WTC11 (cell line): ENCODE measurements at regions not wholly inside any gene's neighbourhood (a gene's known extent, or its start where the extent isn't known, plus 50 kb on each side); places are given as distances from the start of the nearest gene placed in this dataset.

Experiments
- ATAC-seq: fragments of 200-7000 bp; cut with Tn5 transposase; 2 replicates; pipeline ENCODE4 v1.10.0; 2021; ENCODE audit warnings: mild to moderate bottlenecking, moderate library complexity
- CTCF ChIA-PET: fragments of 300-600 bp; sonication (Branson Sonifier 250); formaldehyde crosslinking; loops from one replicate; lab custom pipeline; 2021; ENCODE audit warnings: antibody characterized with exemption; lab: Charles Lee
- POLR2A ChIA-PET: fragments of 350-600 bp; sonication (Branson Sonifier 250); formaldehyde crosslinking; loops from one replicate; lab custom pipeline; 2021; ENCODE audit warnings: antibody characterized with exemption; lab: Charles Lee
- DNase-seq: peaks from one replicate; pipeline ENCODE4 v3.0.0; 2021; ENCODE audit warnings: low spot score
- H3K27ac Mint-ChIP-seq: 2 replicates; pipeline ENCODE4 v1.8.0; 2021; ENCODE audit warnings: mixed read lengths
- H3K27me3 Mint-ChIP-seq: 2 replicates; pipeline ENCODE4 v1.8.0; 2021; ENCODE audit warnings: low read depth, mild to moderate bottlenecking, moderate library complexity, mixed read lengths
- H3K36me3 Mint-ChIP-seq: 2 replicates; pipeline ENCODE4 v1.8.0; 2021; ENCODE audit warnings: mixed read lengths
- H3K4me1 Mint-ChIP-seq: 2 replicates; pipeline ENCODE4 v1.8.0; 2022; ENCODE audit warnings: mixed read lengths
- H3K4me3 Mint-ChIP-seq: 2 replicates; pipeline ENCODE4 v1.8.0; 2021; ENCODE audit warnings: mild to moderate bottlenecking, moderate library complexity, mixed read lengths
- H3K9me3 Mint-ChIP-seq: 2 replicates; pipeline ENCODE4 v1.8.0; 2021; ENCODE audit warnings: mixed read lengths
- ARID4B ChIP-seq: sonication (generic); formaldehyde crosslinking; IDR thresholded peaks from 2 replicates; pipeline ENCODE4 v1.8.0; 2023; ENCODE audit warnings: missing genetic modification reagents, mild to moderate bottlenecking, borderline replicate concordance
- ESRRA ChIP-seq: sonication (generic); formaldehyde crosslinking; IDR thresholded peaks from 2 replicates; pipeline ENCODE4 v1.8.1; 2022; ENCODE audit warnings: mild to moderate bottlenecking, missing genetic modification reagents, borderline replicate concordance
- FOXJ3 ChIP-seq: sonication (generic); formaldehyde crosslinking; IDR thresholded peaks from 2 replicates; pipeline ENCODE4 v1.9.0; 2021; ENCODE audit warnings: missing genetic modification reagents, mild to moderate bottlenecking, borderline replicate concordance
- IRF1 ChIP-seq: sonication (generic); formaldehyde crosslinking; IDR thresholded peaks from 2 replicates; pipeline ENCODE4 v1.8.0; 2023; ENCODE audit warnings: missing genetic modification reagents
- JAZF1 ChIP-seq: fragments of 250-450 bp; sonication (Bioruptor Pico); IDR thresholded peaks from 2 replicates; pipeline ENCODE4 v1.9.0; 2021; ENCODE audit warnings: moderate library complexity, mild to moderate bottlenecking, inconsistent platforms
- NFATC4 ChIP-seq: fragments of 250-450 bp; sonication (Bioruptor Pico); IDR thresholded peaks from 2 replicates; pipeline ENCODE4 v1.9.0; 2021; ENCODE audit warnings: mild to moderate bottlenecking
- NR2C2 ChIP-seq: sonication (generic); formaldehyde crosslinking; IDR thresholded peaks from 2 replicates; pipeline ENCODE4 v1.8.0; 2022; ENCODE audit warnings: mild to moderate bottlenecking, missing genetic modification reagents
- PRRX2 ChIP-seq: fragments of 250-450 bp; sonication (Bioruptor Pico); IDR thresholded peaks from 2 replicates; pipeline ENCODE4 v1.8.0; 2021; ENCODE audit warnings: mild to moderate bottlenecking
- SMAD3 ChIP-seq: sonication (generic); formaldehyde crosslinking; IDR thresholded peaks from 2 replicates; pipeline ENCODE4 v1.8.0; 2022; ENCODE audit warnings: missing genetic modification reagents, mild to moderate bottlenecking, borderline replicate concordance
- SP1 ChIP-seq: sonication (generic); formaldehyde crosslinking; conservative IDR thresholded peaks from 2 replicates; pipeline ENCODE4 v1.8.1; 2022; ENCODE audit warnings: missing genetic modification reagents
- ZNF219 ChIP-seq: sonication (generic); formaldehyde crosslinking; IDR thresholded peaks from 2 replicates; pipeline ENCODE4 v1.8.0; 2023; ENCODE audit warnings: missing genetic modification reagents, mild to moderate bottlenecking, borderline replicate concordance
- ZNF232 ChIP-seq: sonication (generic); formaldehyde crosslinking; IDR thresholded peaks from 2 replicates; pipeline ENCODE4 v1.8.0; 2022; ENCODE audit warnings: mild to moderate bottlenecking, missing genetic modification reagents
- ZNF416 ChIP-seq: fragments of 250-450 bp; sonication (Bioruptor Pico); IDR thresholded peaks from 2 replicates; pipeline ENCODE4 v1.9.0; 2021; ENCODE audit warnings: mild to moderate bottlenecking, inconsistent platforms
- ZNF423 ChIP-seq: fragments of 250-450 bp; sonication (Bioruptor Pico); IDR thresholded peaks from 2 replicates; pipeline ENCODE4 v2.1.2; 2022; ENCODE audit warnings: mild to moderate bottlenecking, moderate library complexity
- ZSCAN18 ChIP-seq: fragments of 250-450 bp; sonication (Bioruptor Pico); IDR thresholded peaks from 2 replicates; pipeline ENCODE4 v2.1.2; 2022; ENCODE audit warnings: mild to moderate bottlenecking, moderate library complexity
- TF ChIP-seq, protein P1 (sequence below): sonication (generic); formaldehyde crosslinking; IDR thresholded peaks from 2 replicates; pipeline ENCODE4 v1.8.0; 2022; ENCODE audit warnings: mild to moderate bottlenecking, missing genetic modification reagents
- TF ChIP-seq, protein P2 (sequence below): fragments of 250-450 bp; sonication (Bioruptor Pico); IDR thresholded peaks from 2 replicates; pipeline ENCODE4 v1.9.0; 2021; ENCODE audit warnings: moderate library complexity, mild to moderate bottlenecking, inconsistent platforms, borderline replicate concordance
- TF ChIP-seq, protein P3 (sequence below): sonication (generic); formaldehyde crosslinking; IDR thresholded peaks from 2 replicates; pipeline ENCODE4 v1.8.1; 2022; ENCODE audit warnings: mild to moderate bottlenecking, missing genetic modification reagents, moderate library complexity, borderline replicate concordance
- TF ChIP-seq, protein P4 (sequence below): sonication (generic); formaldehyde crosslinking; IDR thresholded peaks from 2 replicates; pipeline ENCODE4 v1.8.1; 2023; ENCODE audit warnings: mild to moderate bottlenecking, moderate library complexity, missing genetic modification reagents

- Mint-ChIP-seq H3K4me1 (no peaks in the 10 kb centered on the region), H3K4me3 (no peak overlapping the region), H3K9me3 (no peaks in the 10 kb centered on the region), H3K36me3 (no peaks in the 10 kb centered on the region)
- POLR2A ChIA-PET, result no interaction called here
- TF ChIP-seq SMAD3 (CRISPR knock-in tag) (no peak), ZNF423 (CRISPR knock-in tag) (no peak), ZNF416 (CRISPR knock-in tag) (no peak), ARID4B (CRISPR knock-in tag) (no peak), IRF1 (CRISPR knock-in tag) (no peak), FOXJ3 (no peak), SP1 (CRISPR knock-in tag) (no peak), NR2C2 (CRISPR knock-in tag) (no peak), PRRX2 (CRISPR knock-in tag) (no peak), ZNF232 (CRISPR knock-in tag) (no peak), ZSCAN18 (CRISPR knock-in tag) (no peak), JAZF1 (CRISPR knock-in tag) (no peak), ZNF219 (no peak), NFATC4 (CRISPR knock-in tag) (no peak), ESRRA (CRISPR knock-in tag) (no peak)
- TF ChIP-seq, protein P1, sequence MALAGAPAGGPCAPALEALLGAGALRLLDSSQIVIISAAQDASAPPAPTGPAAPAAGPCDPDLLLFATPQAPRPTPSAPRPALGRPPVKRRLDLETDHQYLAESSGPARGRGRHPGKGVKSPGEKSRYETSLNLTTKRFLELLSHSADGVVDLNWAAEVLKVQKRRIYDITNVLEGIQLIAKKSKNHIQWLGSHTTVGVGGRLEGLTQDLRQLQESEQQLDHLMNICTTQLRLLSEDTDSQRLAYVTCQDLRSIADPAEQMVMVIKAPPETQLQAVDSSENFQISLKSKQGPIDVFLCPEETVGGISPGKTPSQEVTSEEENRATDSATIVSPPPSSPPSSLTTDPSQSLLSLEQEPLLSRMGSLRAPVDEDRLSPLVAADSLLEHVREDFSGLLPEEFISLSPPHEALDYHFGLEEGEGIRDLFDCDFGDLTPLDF (CRISPR knock-in tag), result no peak
- TF ChIP-seq, protein P2, sequence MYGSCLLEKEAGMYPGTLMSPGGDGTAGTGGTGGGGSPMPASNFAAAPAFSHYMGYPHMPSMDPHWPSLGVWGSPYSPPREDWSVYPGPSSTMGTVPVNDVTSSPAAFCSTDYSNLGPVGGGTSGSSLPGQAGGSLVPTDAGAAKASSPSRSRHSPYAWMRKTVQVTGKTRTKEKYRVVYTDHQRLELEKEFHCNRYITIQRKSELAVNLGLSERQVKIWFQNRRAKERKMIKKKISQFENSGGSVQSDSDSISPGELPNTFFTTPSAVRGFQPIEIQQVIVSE (CRISPR knock-in tag), result no peak
- TF ChIP-seq, protein P3, sequence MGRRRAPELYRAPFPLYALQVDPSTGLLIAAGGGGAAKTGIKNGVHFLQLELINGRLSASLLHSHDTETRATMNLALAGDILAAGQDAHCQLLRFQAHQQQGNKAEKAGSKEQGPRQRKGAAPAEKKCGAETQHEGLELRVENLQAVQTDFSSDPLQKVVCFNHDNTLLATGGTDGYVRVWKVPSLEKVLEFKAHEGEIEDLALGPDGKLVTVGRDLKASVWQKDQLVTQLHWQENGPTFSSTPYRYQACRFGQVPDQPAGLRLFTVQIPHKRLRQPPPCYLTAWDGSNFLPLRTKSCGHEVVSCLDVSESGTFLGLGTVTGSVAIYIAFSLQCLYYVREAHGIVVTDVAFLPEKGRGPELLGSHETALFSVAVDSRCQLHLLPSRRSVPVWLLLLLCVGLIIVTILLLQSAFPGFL (CRISPR knock-in tag), result no peak
- TF ChIP-seq, protein P4, sequence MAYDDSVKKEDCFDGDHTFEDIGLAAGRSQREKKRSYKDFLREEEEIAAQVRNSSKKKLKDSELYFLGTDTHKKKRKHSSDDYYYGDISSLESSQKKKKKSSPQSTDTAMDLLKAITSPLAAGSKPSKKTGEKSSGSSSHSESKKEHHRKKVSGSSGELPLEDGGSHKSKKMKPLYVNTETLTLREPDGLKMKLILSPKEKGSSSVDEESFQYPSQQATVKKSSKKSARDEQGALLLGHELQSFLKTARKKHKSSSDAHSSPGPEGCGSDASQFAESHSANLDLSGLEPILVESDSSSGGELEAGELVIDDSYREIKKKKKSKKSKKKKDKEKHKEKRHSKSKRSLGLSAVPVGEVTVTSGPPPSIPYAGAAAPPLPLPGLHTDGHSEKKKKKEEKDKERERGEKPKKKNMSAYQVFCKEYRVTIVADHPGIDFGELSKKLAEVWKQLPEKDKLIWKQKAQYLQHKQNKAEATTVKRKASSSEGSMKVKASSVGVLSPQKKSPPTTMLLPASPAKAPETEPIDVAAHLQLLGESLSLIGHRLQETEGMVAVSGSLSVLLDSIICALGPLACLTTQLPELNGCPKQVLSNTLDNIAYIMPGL (CRISPR knock-in tag), result no peak
- TF ChIP-seq, all 79 proteins: peak for 0
- no peak for DNase-seq
- Mint-ChIP-seq H3K27ac (no peak overlapping the region), H3K27me3 (peaks cover 7% of the 10 kb centered on the region; the same call in 1 of the 2 replicates)
- CTCF ChIA-PET, result interaction anchor here (1.1 kb wide), 1 partner anchor 8 kb away, joined by 3 read pairs; no protein-coding TSS in a partner anchor
- no peak for ATAC-seq
Measured at GRCh38 chr10:71143170-71143569, 69.2 kb upstream of the UNC5B start.
